ENCODE measurements at regions not wholly inside any gene's neighbourhood (a gene's known extent, or its start where the extent isn't known, plus 50 kb on each side); places are given as distances from the start of the nearest gene placed in this dataset.

- H3K4me1 ChIP-seq = no peaks in the 10 kb centered on the region
- DNase-seq (ENCODE audit: low spot score) = no peak
- H3K4me3 ChIP-seq = no peak overlapping the region
- H3K27ac ChIP-seq = no peak overlapping the region
- TF ChIP-seq CTCF (IDR thresholded peaks at IDR 0.05) = no peak
- H3K9me3 ChIP-seq = peaks cover 0 to 27% of the 10 kb centered on the region in 2 donors
- H3K27me3 ChIP-seq = no peaks in the 10 kb centered on the region
- no peaks in the 10 kb centered on the region for H3K36me3 ChIP-seq
These were observed 173.0 kb upstream of the DAAM1 start for GRCh38 chr14:59015482-59015881.

- Histone ChIP-seq H3K4me3 (no peak overlapping the region), H3K9me3 (peaks cover 0 to 17% of the 10 kb centered on the region in 2 donors), H3K36me3 (no peaks in the 10 kb centered on the region), H3K27me3 (no peaks in the 10 kb centered on the region), H3K27ac (no peak overlapping the region), H3K4me1 (no peaks in the 10 kb centered on the region)
- DNase-seq (ENCODE audit: low spot score) = no peak
- TF ChIP-seq CTCF (IDR thresholded peaks at IDR 0.05) = no peak
These were observed 171.0 kb upstream of the DAAM1 start for GRCh38 chr14:59017285-59017965.

GRCh38 chr14:59018460-59018859 is 170.0 kb upstream of the DAAM1 start:
- no peaks in the 10 kb centered on the region for H3K27me3 ChIP-seq
- no peaks in the 10 kb centered on the region for H3K36me3 ChIP-seq
- H3K4me1 ChIP-seq = no peaks in the 10 kb centered on the region
- peaks cover 0 to 7% of the 10 kb centered on the region in 2 donors for H3K9me3 ChIP-seq
- DNase-seq (ENCODE audit: low spot score) = no peak
- no peak overlapping the region for H3K4me3 ChIP-seq
- no peak overlapping the region for H3K27ac ChIP-seq
- no peak for TF ChIP-seq CTCF (IDR thresholded peaks at IDR 0.05)

GRCh38 chr14:59018978-59019377 is 169.5 kb upstream of the DAAM1 start:
- Histone ChIP-seq H3K4me1 (no peaks in the 10 kb centered on the region), H3K9me3 (peaks cover 0 to 2% of the 10 kb centered on the region in 2 donors), H3K4me3 (no peak overlapping the region), H3K27ac (no peak overlapping the region), H3K27me3 (no peaks in the 10 kb centered on the region), H3K36me3 (no peaks in the 10 kb centered on the region)
- DNase-seq (ENCODE audit: low spot score) = no peak
- peak in 1 of 2 donors; percentile 23 for TF ChIP-seq CTCF (IDR thresholded peaks at IDR 0.05)

GRCh38 chr14:59020382-59020781 is 168.1 kb upstream of the DAAM1 start:
- DNase-seq (ENCODE audit: low spot score) = no peak
- no peaks in the 10 kb centered on the region for H3K4me1 ChIP-seq
- no peaks in the 10 kb centered on the region for H3K9me3 ChIP-seq
- no peak overlapping the region for H3K27ac ChIP-seq
- no peaks in the 10 kb centered on the region for H3K36me3 ChIP-seq
- peak in 1 of 2 donors; percentile 46 for TF ChIP-seq CTCF (IDR thresholded peaks at IDR 0.05)
- H3K4me3 ChIP-seq = no peak overlapping the region
- no peaks in the 10 kb centered on the region for H3K27me3 ChIP-seq

GRCh38 chr14:59022144-59022543 is 166.3 kb upstream of the DAAM1 start:
- no peak overlapping the region for H3K4me3 ChIP-seq
- H3K4me1 ChIP-seq = no peaks in the 10 kb centered on the region
- no peak for DNase-seq (ENCODE audit: low spot score)
- H3K36me3 ChIP-seq = no peaks in the 10 kb centered on the region
- H3K9me3 ChIP-seq = no peaks in the 10 kb centered on the region
- no peak for TF ChIP-seq CTCF (IDR thresholded peaks at IDR 0.05)
- no peak overlapping the region for H3K27ac ChIP-seq
- H3K27me3 ChIP-seq = no peaks in the 10 kb centered on the region

All from right atrium auricular region (tissue), 2 donors.